Endothelial cell (in vitro differentiated cells): ENCODE measurements at regions not wholly inside any gene's neighbourhood (a gene's known extent, or its start where the extent isn't known, plus 50 kb on each side); places are given as distances from the start of the nearest gene placed in this dataset.

Source experiments
- DNase-seq: peaks from one replicate; pipeline ENCODE4 v3.0.0; 2021; ENCODE audit warnings: low spot score
- H3K27ac Mint-ChIP-seq: one replicate; pipeline ENCODE4 v1.8.0; 2021; ENCODE audit warnings: mixed read lengths, inconsistent platforms; ENCODE audit not compliant: unreplicated experiment
- H3K27me3 Mint-ChIP-seq: one replicate; pipeline ENCODE4 v1.8.0; 2021; ENCODE audit warnings: mild to moderate bottlenecking, moderate library complexity, mixed read lengths, inconsistent platforms; ENCODE audit not compliant: unreplicated experiment
- H3K36me3 Mint-ChIP-seq: one replicate; pipeline ENCODE4 v1.8.0; 2021; ENCODE audit warnings: mild to moderate bottlenecking, low read depth, mixed read lengths, inconsistent platforms; ENCODE audit not compliant: unreplicated experiment
- H3K4me1 Mint-ChIP-seq: one replicate; pipeline ENCODE4 v1.8.0; 2021; ENCODE audit warnings: mild to moderate bottlenecking, mixed read lengths, inconsistent platforms; ENCODE audit not compliant: unreplicated experiment
- H3K4me3 Mint-ChIP-seq: one replicate; pipeline ENCODE4 v1.8.0; 2021; ENCODE audit warnings: mild to moderate bottlenecking, mixed read lengths, inconsistent platforms; ENCODE audit not compliant: unreplicated experiment
- H3K9me3 Mint-ChIP-seq: one replicate; pipeline ENCODE4 v1.8.0; 2021; ENCODE audit warnings: mixed read lengths, inconsistent platforms; ENCODE audit not compliant: unreplicated experiment
- TF ChIP-seq, protein P1 (sequence below): fragments of 200-600 bp; sonication (generic); IDR thresholded peaks from one replicate; pipeline ENCODE4 v1.5.0; 2021; ENCODE audit warnings: antibody characterized with exemption; ENCODE audit not compliant: unreplicated experiment

DNA sequence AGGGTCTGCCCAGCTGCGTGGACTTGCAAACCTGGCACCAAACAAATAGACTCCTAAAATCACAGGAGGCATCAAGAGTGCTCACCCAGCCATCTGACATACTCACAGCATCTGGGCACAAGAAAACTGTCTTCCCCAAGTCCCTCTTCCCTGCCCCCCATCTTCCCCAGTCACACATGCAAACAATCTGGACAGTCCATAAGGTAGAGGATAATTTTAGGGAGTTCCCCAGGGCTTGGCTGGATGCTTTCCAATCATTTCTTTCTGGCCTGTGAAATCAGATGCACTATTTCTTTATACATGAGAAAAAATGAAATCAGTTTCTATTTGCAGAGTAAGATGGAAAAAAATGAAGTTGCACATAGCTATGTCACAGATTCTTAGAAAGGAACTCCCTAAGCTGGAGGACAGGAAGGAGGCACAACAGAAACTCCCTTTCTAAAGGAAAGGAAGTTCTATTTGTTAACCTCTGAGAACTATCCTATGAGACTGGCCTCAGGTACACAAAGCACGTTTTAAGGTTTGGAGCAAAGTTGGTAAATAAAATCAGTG is 342.3 kb downstream of the HNRNPD start:
- TF ChIP-seq, protein P1, sequence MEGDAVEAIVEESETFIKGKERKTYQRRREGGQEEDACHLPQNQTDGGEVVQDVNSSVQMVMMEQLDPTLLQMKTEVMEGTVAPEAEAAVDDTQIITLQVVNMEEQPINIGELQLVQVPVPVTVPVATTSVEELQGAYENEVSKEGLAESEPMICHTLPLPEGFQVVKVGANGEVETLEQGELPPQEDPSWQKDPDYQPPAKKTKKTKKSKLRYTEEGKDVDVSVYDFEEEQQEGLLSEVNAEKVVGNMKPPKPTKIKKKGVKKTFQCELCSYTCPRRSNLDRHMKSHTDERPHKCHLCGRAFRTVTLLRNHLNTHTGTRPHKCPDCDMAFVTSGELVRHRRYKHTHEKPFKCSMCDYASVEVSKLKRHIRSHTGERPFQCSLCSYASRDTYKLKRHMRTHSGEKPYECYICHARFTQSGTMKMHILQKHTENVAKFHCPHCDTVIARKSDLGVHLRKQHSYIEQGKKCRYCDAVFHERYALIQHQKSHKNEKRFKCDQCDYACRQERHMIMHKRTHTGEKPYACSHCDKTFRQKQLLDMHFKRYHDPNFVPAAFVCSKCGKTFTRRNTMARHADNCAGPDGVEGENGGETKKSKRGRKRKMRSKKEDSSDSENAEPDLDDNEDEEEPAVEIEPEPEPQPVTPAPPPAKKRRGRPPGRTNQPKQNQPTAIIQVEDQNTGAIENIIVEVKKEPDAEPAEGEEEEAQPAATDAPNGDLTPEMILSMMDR, result no peak
- Mint-ChIP-seq H3K27me3 (peaks cover 1% of the 10 kb centered on the region), H3K36me3 (no peaks in the 10 kb centered on the region), H3K4me3 (no peak overlapping the region), H3K9me3 (no peaks in the 10 kb centered on the region), H3K4me1 (peaks cover 16% of the 10 kb centered on the region), H3K27ac (no peak overlapping the region)
- DNase-seq, result no peak

DNA sequence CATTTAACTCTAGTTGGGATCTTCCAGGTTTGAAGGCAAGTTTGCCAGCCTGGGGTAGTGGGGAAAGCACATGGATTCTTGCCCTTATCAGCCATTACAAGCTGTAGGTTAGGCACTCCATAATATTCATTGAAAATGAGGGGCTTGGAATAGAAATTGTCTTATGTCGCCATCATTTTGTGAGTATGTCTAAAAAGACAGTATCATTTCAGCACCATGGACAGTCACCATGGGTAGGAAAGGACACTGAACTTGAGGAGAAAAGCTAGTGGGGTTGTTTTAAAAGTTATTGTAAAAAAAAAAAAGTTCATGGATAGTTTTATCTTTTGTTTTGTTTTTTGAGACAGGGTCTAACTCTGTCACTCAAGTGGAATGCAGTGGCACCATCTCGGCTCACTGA is 356.1 kb downstream of the HNRNPD start:
- DNase-seq, result peak; percentile 21
- H3K36me3 Mint-ChIP-seq, result peaks cover 8% of the 10 kb centered on the region
- TF ChIP-seq, protein P1, result no peak
- no peak overlapping the region for H3K4me3 Mint-ChIP-seq
- H3K4me1 Mint-ChIP-seq, result no peaks in the 10 kb centered on the region
- no peaks in the 10 kb centered on the region for H3K27me3 Mint-ChIP-seq
- H3K9me3 Mint-ChIP-seq, result no peaks in the 10 kb centered on the region
- H3K27ac Mint-ChIP-seq, result no peak overlapping the region

DNA sequence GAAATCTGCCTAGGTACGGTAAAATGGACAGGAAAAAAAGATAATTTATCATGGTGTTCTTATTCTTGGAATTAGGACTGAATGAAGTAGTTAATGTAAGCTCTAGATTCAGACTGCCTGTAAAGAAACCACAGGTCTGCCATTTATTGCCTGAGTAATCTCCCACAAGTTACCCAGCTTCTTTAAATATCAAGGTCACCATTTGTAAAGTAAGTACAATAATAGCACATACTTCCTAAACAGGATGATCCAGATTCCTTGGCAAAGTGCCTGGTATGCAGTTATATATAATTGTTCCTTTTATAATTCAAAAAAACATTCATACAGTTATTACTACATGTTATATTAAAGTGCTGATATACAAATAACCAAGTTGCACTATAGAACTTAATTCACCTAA is 368.6 kb downstream of the HNRNPD start:
- no peak overlapping the region for H3K4me3 Mint-ChIP-seq
- H3K27me3 Mint-ChIP-seq, result no peaks in the 10 kb centered on the region
- no peak overlapping the region for H3K27ac Mint-ChIP-seq
- H3K9me3 Mint-ChIP-seq, result no peaks in the 10 kb centered on the region
- DNase-seq, result no peak
- H3K36me3 Mint-ChIP-seq, result no peaks in the 10 kb centered on the region
- H3K4me1 Mint-ChIP-seq, result no peaks in the 10 kb centered on the region
- TF ChIP-seq, protein P1, result no peak

DNA sequence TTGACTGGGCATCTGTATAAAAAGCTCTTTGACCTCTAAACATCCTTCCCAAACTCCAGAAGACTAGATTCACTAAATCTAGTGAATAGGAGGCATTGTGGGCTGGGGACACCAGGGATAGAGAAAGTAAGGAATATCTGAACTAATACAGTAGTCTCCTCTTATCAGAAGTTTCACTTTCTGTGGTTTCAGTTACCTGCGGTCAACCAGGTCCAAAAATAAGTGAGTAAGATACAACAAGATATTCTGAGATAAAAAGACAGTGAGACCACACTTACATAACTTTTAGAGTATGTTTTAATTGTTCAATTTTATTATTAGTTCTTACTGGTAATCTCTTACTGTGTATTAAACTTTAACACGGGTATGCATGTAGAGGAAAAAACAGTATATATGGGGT is 376.5 kb downstream of the HNRNPD start:
- H3K4me3 Mint-ChIP-seq, result no peak overlapping the region
- no peak for DNase-seq
- no peaks in the 10 kb centered on the region for H3K27me3 Mint-ChIP-seq
- H3K4me1 Mint-ChIP-seq, result no peaks in the 10 kb centered on the region
- no peaks in the 10 kb centered on the region for H3K9me3 Mint-ChIP-seq
- H3K36me3 Mint-ChIP-seq, result no peaks in the 10 kb centered on the region
- TF ChIP-seq, protein P1, result no peak
- no peak overlapping the region for H3K27ac Mint-ChIP-seq

DNA sequence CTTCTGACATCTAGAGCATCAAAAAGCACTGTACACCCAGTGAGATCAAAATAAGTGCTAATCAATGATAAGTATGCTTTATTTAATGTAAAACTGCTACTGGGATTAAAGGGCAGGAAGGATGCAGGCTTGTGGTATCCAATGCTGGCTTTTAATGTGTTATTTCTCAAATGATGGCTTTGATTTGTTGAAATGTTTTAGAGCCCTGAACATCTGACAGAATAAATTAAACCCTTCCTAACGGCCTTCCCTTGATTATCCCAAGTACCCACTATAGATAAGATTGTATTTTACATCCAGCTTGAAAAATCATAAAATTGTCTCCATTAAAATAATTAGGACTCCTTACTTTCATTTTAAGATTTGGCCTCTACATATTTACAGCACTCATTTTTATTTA is 382.9 kb downstream of the HNRNPD start:
- peaks cover 1% of the 10 kb centered on the region for H3K27me3 Mint-ChIP-seq
- no peak overlapping the region for H3K27ac Mint-ChIP-seq
- no peak overlapping the region for H3K4me3 Mint-ChIP-seq
- H3K36me3 Mint-ChIP-seq, result no peaks in the 10 kb centered on the region
- TF ChIP-seq, protein P1, result no peak
- peaks cover 6% of the 10 kb centered on the region for H3K4me1 Mint-ChIP-seq
- no peak for DNase-seq
- no peaks in the 10 kb centered on the region for H3K9me3 Mint-ChIP-seq
